ENCODE measurements at regions not wholly inside any gene's neighbourhood (a gene's known extent, or its start where the extent isn't known, plus 50 kb on each side); places are given as distances from the start of the nearest gene placed in this dataset.

- TF ChIP-seq EZH2 (IDR thresholded peaks at IDR 0.05; ENCODE audit: low read depth) (no peak), CTCF (conservative IDR thresholded peaks at IDR 0.05) (no peak)
- DNase-seq = no peak
- no peaks in the 10 kb centered on the region for H3K79me2 ChIP-seq (ENCODE audit: low read depth)
- no peak overlapping the region for H3K4me2 ChIP-seq
- no peaks in the 10 kb centered on the region for H3K9me3 ChIP-seq (ENCODE audit: insufficient read depth, low read depth)
- H4K20me1 ChIP-seq (ENCODE audit: insufficient read depth) = no peaks in the 10 kb centered on the region
- peaks cover 36% of the 10 kb centered on the region for H3K27me3 ChIP-seq (ENCODE audit: insufficient read depth, low read depth)
- H3F3A ChIP-seq (ENCODE audit: insufficient read depth, low read depth) = no peaks in the 10 kb centered on the region
- no peaks in the 10 kb centered on the region for H3K36me3 ChIP-seq (ENCODE audit: low read depth)
- ChIA-PET POLR2A (ENCODE audit: unreplicated experiment) (no interaction called here), CTCF (no interaction called here)
- BruUV-seq (replicated peaks) = no TSS peak
- no peak overlapping the region for H3K27ac ChIP-seq
- H2AFZ ChIP-seq = no peak overlapping the region
- no peak overlapping the region for H3K4me3 ChIP-seq
- intact Hi-C loops (cut with micrococcal nuclease; ENCODE audit: unreplicated experiment) = no loop called here
- no peaks in the 10 kb centered on the region for H3K9me2 ChIP-seq (ENCODE audit: insufficient read depth)
- H3K4me1 ChIP-seq (replicated peaks; ENCODE audit: insufficient read depth) = no peaks in the 10 kb centered on the region
These were observed 192.8 kb downstream of the RWDD3 start for GRCh38 chr1:95426772-95427171.

- peaks cover 33% of the 10 kb centered on the region for H3K27me3 ChIP-seq (ENCODE audit: insufficient read depth, low read depth)
- H3K27ac ChIP-seq = no peak overlapping the region
- ChIA-PET POLR2A (ENCODE audit: unreplicated experiment) (no interaction called here), CTCF (no interaction called here)
- H4K20me1 ChIP-seq (ENCODE audit: insufficient read depth) = no peaks in the 10 kb centered on the region
- H3K9me2 ChIP-seq (ENCODE audit: insufficient read depth) = no peaks in the 10 kb centered on the region
- no peaks in the 10 kb centered on the region for H3K4me1 ChIP-seq (replicated peaks; ENCODE audit: insufficient read depth)
- BruUV-seq (replicated peaks) = no TSS peak
- no peaks in the 10 kb centered on the region for H3K79me2 ChIP-seq (ENCODE audit: low read depth)
- H3K4me2 ChIP-seq = no peak overlapping the region
- intact Hi-C loops (cut with micrococcal nuclease; ENCODE audit: unreplicated experiment) = no loop called here
- no peak for DNase-seq
- H3K36me3 ChIP-seq (ENCODE audit: low read depth) = no peaks in the 10 kb centered on the region
- no peak overlapping the region for H2AFZ ChIP-seq
- no peak for TF ChIP-seq CTCF (conservative IDR thresholded peaks at IDR 0.05)
- no peak for TF ChIP-seq EZH2 (IDR thresholded peaks at IDR 0.05; ENCODE audit: low read depth)
- H3K9me3 ChIP-seq (ENCODE audit: insufficient read depth, low read depth) = no peaks in the 10 kb centered on the region
- H3F3A ChIP-seq (ENCODE audit: insufficient read depth, low read depth) = no peaks in the 10 kb centered on the region
- no peak overlapping the region for H3K4me3 ChIP-seq
These were observed 193.5 kb downstream of the RWDD3 start for GRCh38 chr1:95427525-95427924.

GRCh38 chr1:95431235-95431634, 197.2 kb downstream of the RWDD3 start:
- H3K9me2 ChIP-seq (ENCODE audit: insufficient read depth) = no peaks in the 10 kb centered on the region
- intact Hi-C loops (cut with micrococcal nuclease; ENCODE audit: unreplicated experiment) = no loop called here
- no peaks in the 10 kb centered on the region for H3K9me3 ChIP-seq (ENCODE audit: insufficient read depth, low read depth)
- TF ChIP-seq EZH2 (IDR thresholded peaks at IDR 0.05; ENCODE audit: low read depth) = no peak
- no peak for TF ChIP-seq CTCF (conservative IDR thresholded peaks at IDR 0.05)
- no peak for DNase-seq
- H4K20me1 ChIP-seq (ENCODE audit: insufficient read depth) = no peaks in the 10 kb centered on the region
- no peaks in the 10 kb centered on the region for H3F3A ChIP-seq (ENCODE audit: insufficient read depth, low read depth)
- no peak overlapping the region for H3K4me2 ChIP-seq
- H3K4me1 ChIP-seq (replicated peaks; ENCODE audit: insufficient read depth) = no peaks in the 10 kb centered on the region
- BruUV-seq (replicated peaks) = no TSS peak
- no peak overlapping the region for H3K27ac ChIP-seq
- CTCF ChIA-PET = no interaction called here
- peaks cover 28% of the 10 kb centered on the region for H3K27me3 ChIP-seq (ENCODE audit: insufficient read depth, low read depth)
- POLR2A ChIA-PET (ENCODE audit: unreplicated experiment) = no interaction called here
- H3K79me2 ChIP-seq (ENCODE audit: low read depth) = no peaks in the 10 kb centered on the region
- no peaks in the 10 kb centered on the region for H3K36me3 ChIP-seq (ENCODE audit: low read depth)
- no peak overlapping the region for H2AFZ ChIP-seq
- H3K4me3 ChIP-seq = no peak overlapping the region

All from PC-9 (cell line).